ENCODE measurements at regions not wholly inside any gene's neighbourhood (a gene's known extent, or its start where the extent isn't known, plus 50 kb on each side); places are given as distances from the start of the nearest gene placed in this dataset.

DNA sequence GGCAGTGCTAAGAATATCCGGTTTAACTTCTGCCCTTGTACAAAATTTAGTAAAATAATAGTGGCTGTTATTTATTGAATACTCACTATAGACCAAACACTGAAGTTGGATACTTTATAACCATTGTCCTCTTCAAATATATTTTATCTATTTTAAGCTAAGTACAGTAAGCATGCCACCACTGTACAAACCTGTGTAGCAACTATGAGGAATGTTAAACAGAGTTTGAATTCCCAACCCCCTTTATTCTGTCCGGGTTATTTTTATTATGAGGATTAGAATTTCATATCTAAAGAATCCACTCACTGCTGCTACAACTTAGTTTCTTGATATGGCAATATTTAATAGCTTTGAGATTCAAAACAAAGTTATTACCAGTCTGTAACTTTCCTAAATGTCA, 203.5 kb upstream of the RBMS3 start:
- Histone ChIP-seq H3K36me3 (ENCODE audit: control insufficient read depth in 2 of 4, insufficient read depth in 4 of 4, low read length in 3 of 4) (no peaks in the 10 kb centered on the region), H3K23ac (ENCODE audit: insufficient read length) (no peak overlapping the region), H3K14ac (ENCODE audit: insufficient read length) (no peak overlapping the region), H3K27me3 (replicated peaks in 1 of 4; ENCODE audit: control insufficient read depth in 3 of 4, extremely low read depth in 1 of 4, insufficient read depth in 3 of 4, low read length in 3 of 4) (no peaks in the 10 kb centered on the region), H3K23me2 (ENCODE audit: low read depth, low read length) (no peaks in the 10 kb centered on the region), H3K79me2 (ENCODE audit: control insufficient read depth in 1 of 2, insufficient read depth in 2 of 2, low read length in 2 of 2) (no peaks in the 10 kb centered on the region), H3K4me3 (ENCODE audit: extremely low read depth in 1 of 4, insufficient read depth in 2 of 4, low read depth in 3 of 4, low read length in 4 of 4) (no peak overlapping the region), H3K9ac (replicated peaks in 1 of 4; ENCODE audit: extremely low read depth in 1 of 4, low read depth in 3 of 4, low read length in 3 of 4) (no peak overlapping the region), H3K56ac (replicated peaks; ENCODE audit: insufficient read length, low read depth, low read length) (no peak overlapping the region), H2BK120ac (replicated peaks; ENCODE audit: low read depth, low read length) (no peak overlapping the region), H4K20me1 (replicated peaks in 1 of 2; ENCODE audit: control insufficient read depth in 1 of 2, insufficient read depth in 2 of 2, low read length in 2 of 2) (no peaks in the 10 kb centered on the region), H2BK12ac (ENCODE audit: low read depth, low read length) (no peak overlapping the region), H4K5ac (ENCODE audit: insufficient read length, low read depth, low read length) (no peak overlapping the region), H3K9me3 (ENCODE audit: insufficient read depth in 2 of 2, low read depth in 1 of 2, low read length in 1 of 2) (peaks cover 0 to 3% of the 10 kb centered on the region in 2 experiments; a peak in 1 of 4 replicates), H3K79me1 (ENCODE audit: low read depth, low read length) (no peaks in the 10 kb centered on the region), H3K27ac (ENCODE audit: low read depth, low read length) (no peak overlapping the region), H2BK20ac (ENCODE audit: low read length) (no peak overlapping the region), H2AFZ (ENCODE audit: low read length) (no peak overlapping the region), H2BK15ac (ENCODE audit: low read length) (no peak overlapping the region), H3K18ac (ENCODE audit: extremely low read depth, low read length) (no peak overlapping the region), H3K4me2 (ENCODE audit: insufficient read depth in 1 of 2, low read depth in 2 of 2, low read length in 2 of 2) (no peak overlapping the region), H3K4me1 (replicated peaks in 1 of 4; ENCODE audit: control insufficient read depth in 3 of 4, insufficient read depth in 4 of 4, low read length in 3 of 4) (no peaks in the 10 kb centered on the region), H2BK5ac (ENCODE audit: low read depth, low read length) (no peak overlapping the region), H3K4ac (replicated peaks; ENCODE audit: insufficient read length, low read depth, low read length) (no peak overlapping the region), H2AK5ac (ENCODE audit: low read depth, low read length) (no peak overlapping the region), H4K8ac (ENCODE audit: extremely low read depth, insufficient read depth, low read length) (no peak overlapping the region), H4K91ac (replicated peaks; ENCODE audit: insufficient read length, low read length) (no peak overlapping the region)
- ChIA-PET POLR2A (ENCODE audit: partially characterized antibody) (no interaction called here), CTCF (ENCODE audit: partially characterized antibody) (interaction anchor here (0.5 to 1.6 kb wide), 4 partner anchors 11 to 1504 kb away, joined by 3 to 4 read pairs (median 3); no protein-coding TSS in a partner anchor)
- TF ChIP-seq SRF (IDR thresholded peaks at IDR 0.05; ENCODE audit: low read depth, low read length) (no peak), EP300 (IDR thresholded peaks at IDR 0.05; ENCODE audit: borderline replicate concordance in 1 of 2, low read depth in 2 of 2, low read length in 2 of 2) (no peak), HDAC2 (IDR thresholded peaks at IDR 0.05; ENCODE audit: borderline replicate concordance in 1 of 2, low read depth in 2 of 2, low read length in 2 of 2) (no peak), KDM5A (IDR thresholded peaks at IDR 0.05; ENCODE audit: low read length) (no peak), GTF2F1 (IDR thresholded peaks at IDR 0.05; ENCODE audit: borderline replicate concordance, low read depth, low read length) (no peak), KDM4A (IDR thresholded peaks at IDR 0.05; ENCODE audit: low read depth, low read length, severe bottlenecking) (no peak), BRCA1 (IDR thresholded peaks at IDR 0.05; ENCODE audit: low read depth, low read length) (no peak), POLR2AphosphoS5 (IDR thresholded peaks at IDR 0.05; ENCODE audit: low read depth, low read length) (no peak), BCL11A (IDR thresholded peaks at IDR 0.05; ENCODE audit: low read depth in 2 of 2, low read length in 2 of 2) (no peak)
- TF ChIP-seq, protein P1, sequence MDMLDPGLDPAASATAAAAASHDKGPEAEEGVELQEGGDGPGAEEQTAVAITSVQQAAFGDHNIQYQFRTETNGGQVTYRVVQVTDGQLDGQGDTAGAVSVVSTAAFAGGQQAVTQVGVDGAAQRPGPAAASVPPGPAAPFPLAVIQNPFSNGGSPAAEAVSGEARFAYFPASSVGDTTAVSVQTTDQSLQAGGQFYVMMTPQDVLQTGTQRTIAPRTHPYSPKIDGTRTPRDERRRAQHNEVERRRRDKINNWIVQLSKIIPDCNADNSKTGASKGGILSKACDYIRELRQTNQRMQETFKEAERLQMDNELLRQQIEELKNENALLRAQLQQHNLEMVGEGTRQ (IDR thresholded peaks at IDR 0.05; ENCODE audit: low read length), result no peak
- WGBS, 2 experiments (ENCODE audit: extremely low coverage in 1 of 2, insufficient coverage in 1 of 2, insufficient read length in 1 of 2, insufficient replicate concordance in 2 of 2, low coverage in 1 of 2, low lambda C conversion rate in 2 of 2, missing lambda C conversion rate in 1 of 2), result 92% methylated on average over 2 of the region's 2 CpGs; no CpG with 5 or more reads in 1 of the 2 experiments
- DNase-seq (ENCODE audit: low read depth in 1 of 2, low spot score in 2 of 2), result no peak
- no peak for FAIRE-seq

Measured in H1 (cell line).